Sigmoid colon (tissue), 4 donors: ENCODE measurements at regions not wholly inside any gene's neighbourhood (a gene's known extent, or its start where the extent isn't known, plus 50 kb on each side); places are given as distances from the start of the nearest gene placed in this dataset.

Experiments
- EP300 ChIP-seq, 4 donors: sonication (generic); formaldehyde crosslinking; IDR thresholded peaks; one replicate each; pipeline ENCODE4 v1.6.1; 2017; ENCODE audit warnings: antibody characterized with exemption in 4 of 4
- POLR2A ChIP-seq, 2 donors: fragments of 450-650 bp; IDR thresholded peaks; one replicate each; pipeline ENCODE4 v1.6.1; 2016; ENCODE audit warnings: antibody characterized with exemption in 2 of 2, mild to moderate bottlenecking in 2 of 2, moderate library complexity in 2 of 2

DNA sequence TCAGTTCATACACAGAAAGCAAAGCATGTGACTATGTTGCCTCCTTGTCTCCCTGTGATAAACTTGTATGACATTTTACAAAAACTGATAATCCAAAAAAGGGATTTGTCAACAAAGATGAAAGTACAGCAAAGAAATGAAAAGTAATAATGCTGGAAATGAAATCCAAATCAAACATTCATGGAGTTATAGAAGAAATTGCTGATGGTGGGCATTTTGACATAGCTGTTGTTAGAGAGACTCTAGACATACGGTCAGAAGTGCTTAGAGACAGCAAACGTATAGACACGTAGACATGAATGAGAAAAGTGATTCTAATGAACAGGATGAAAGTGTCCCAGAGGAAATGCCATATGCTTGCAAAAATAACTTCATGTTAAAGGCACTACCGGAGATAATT is 186.9 kb upstream of the RGMB start:
- TF ChIP-seq EP300 (IDR thresholded peaks at IDR 0.05) = no peak
- TF ChIP-seq POLR2A (IDR thresholded peaks at IDR 0.05) = no peak
